HUDEP-2 (cell line): ENCODE measurements at regions not wholly inside any gene's neighbourhood (a gene's known extent, or its start where the extent isn't known, plus 50 kb on each side); places are given as distances from the start of the nearest gene placed in this dataset.
"Not testable (repeated sequence)": the region's sequence is repeated elsewhere in the genome, so short reads cannot be mapped to it uniquely, and the experiment has no call there.

ENCODE experiments used
- DNase-seq, 76 experiments: peaks; one replicate each; lab custom pipeline; 2025; ENCODE audit not compliant: unreplicated experiment in 76 of 76; lab: John Stamatoyannopoulos, UW

- no peak for DNase-seq
These were observed 51.0 kb upstream of the SORCS2 start for GRCh38 chr4:7141151-7141834.

- no peak for DNase-seq
These were observed 51.7 kb upstream of the SORCS2 start for GRCh38 chr4:7140692-7141069.

- no peak for DNase-seq
These were observed 52.2 kb upstream of the SORCS2 start for GRCh38 chr4:7140062-7140691.

GRCh38 chr4:7139167-7139982 lies 53.0 kb upstream of the SORCS2 start:
- DNase-seq, result no peak

- DNase-seq, result no peak
These were observed 53.8 kb upstream of the SORCS2 start for GRCh38 chr4:7138223-7139166.

GRCh38 chr4:7137326-7138200 lies 54.8 kb upstream of the SORCS2 start:
- no peak for DNase-seq

- no peak for DNase-seq
These were observed 56.0 kb upstream of the SORCS2 start for GRCh38 chr4:7136351-7136750.

GRCh38 chr4:7135389-7135746 lies 57.0 kb upstream of the SORCS2 start:
- no peak for DNase-seq

- no peak for DNase-seq
These were observed 57.5 kb upstream of the SORCS2 start for GRCh38 chr4:7134737-7135388.

GRCh38 chr4:7133818-7134650 lies 58.3 kb upstream of the SORCS2 start:
- not testable (repeated sequence) for DNase-seq

GRCh38 chr4:7132730-7133582 lies 59.4 kb upstream of the SORCS2 start:
- DNase-seq, result no peak

- DNase-seq, result no peak
These were observed 60.1 kb upstream of the SORCS2 start for GRCh38 chr4:7132249-7132648.

GRCh38 chr4:7131498-7132031 lies 60.8 kb upstream of the SORCS2 start:
- DNase-seq, result no peak

GRCh38 chr4:7130621-7131211 lies 61.6 kb upstream of the SORCS2 start:
- no peak for DNase-seq

- no peak for DNase-seq
These were observed 62.2 kb upstream of the GRPEL1 start for GRCh38 chr4:7129871-7130620.

GRCh38 chr4:7128644-7129043 lies 60.8 kb upstream of the GRPEL1 start:
- DNase-seq, result no peak
